Loucy (cell line): ENCODE measurements at regions not wholly inside any gene's neighbourhood (a gene's known extent, or its start where the extent isn't known, plus 50 kb on each side); places are given as distances from the start of the nearest gene placed in this dataset.

Source experiments
- H2AFZ ChIP-seq: fragments of 200-600 bp; sonication (generic); 2 replicates; pipeline ENCODE4 v1.6.0; 2016; ENCODE audit warnings: antibody characterized with exemption, mild to moderate bottlenecking, low read length, moderate library complexity
- H3F3A ChIP-seq: fragments of 200-600 bp; 2 replicates; pipeline ENCODE4 v1.6.0; 2016; ENCODE audit warnings: antibody characterized with exemption, low read depth, mild to moderate bottlenecking
- H3K27me3 ChIP-seq: fragments of 200-600 bp; sonication (generic); 2 replicates; pipeline ENCODE4 v1.6.1; 2014; ENCODE audit warnings: low read length, mild to moderate bottlenecking; ENCODE audit not compliant: insufficient read depth, poor library complexity, severe bottlenecking
- H3K36me3 ChIP-seq: fragments of 200-600 bp; sonication (generic); 2 replicates; pipeline ENCODE4 v1.6.1; 2016; ENCODE audit warnings: low read length; ENCODE audit not compliant: insufficient read depth
- H3K4me1 ChIP-seq: fragments of 200-600 bp; sonication (generic); 2 replicates; pipeline ENCODE4 v1.5.1; 2014; ENCODE audit warnings: low read length, mild to moderate bottlenecking; ENCODE audit not compliant: insufficient read depth, poor library complexity, severe bottlenecking
- H3K4me2 ChIP-seq: fragments of 200-600 bp; sonication (generic); 2 replicates; pipeline ENCODE4 v1.6.0; 2014; ENCODE audit warnings: antibody characterized with exemption, low read length, low read depth, mild to moderate bottlenecking; ENCODE audit not compliant: poor library complexity, severe bottlenecking
- H3K4me3 ChIP-seq: fragments of 200-600 bp; sonication (generic); 2 replicates; pipeline ENCODE4 v1.5.1; 2014; ENCODE audit warnings: low read length, mild to moderate bottlenecking, mixed read lengths; ENCODE audit not compliant: poor library complexity, severe bottlenecking
- H3K79me2 ChIP-seq: fragments of 200-600 bp; sonication (generic); 2 replicates; pipeline ENCODE4 v1.6.1; 2014; ENCODE audit warnings: low read length; ENCODE audit not compliant: insufficient read depth
- H3K9ac ChIP-seq: fragments of 200-600 bp; sonication (generic); 2 replicates; pipeline ENCODE4 v1.6.0; 2014; ENCODE audit warnings: mild to moderate bottlenecking, low read depth, low read length, moderate library complexity; ENCODE audit not compliant: poor library complexity, severe bottlenecking
- H3K9me2 ChIP-seq: fragments of 200-600 bp; sonication (generic); replicated peaks from 2 replicates; pipeline ENCODE4 v1.6.1; 2016; ENCODE audit warnings: low read depth, low read length, mixed read lengths
- H3K9me3 ChIP-seq: fragments of 200-600 bp; sonication (generic); 2 replicates; pipeline ENCODE4 v1.6.1; 2014; ENCODE audit warnings: mild to moderate bottlenecking, antibody characterized with exemption, low read length, low read depth; ENCODE audit not compliant: insufficient read depth
- H4K20me1 ChIP-seq: fragments of 200-600 bp; sonication (generic); 2 replicates; pipeline ENCODE4 v1.6.0; 2014; ENCODE audit warnings: antibody characterized with exemption, low read length, mild to moderate bottlenecking; ENCODE audit not compliant: insufficient read depth, poor library complexity, severe bottlenecking
- EZH2phosphoT487 ChIP-seq: fragments of 200-600 bp; IDR thresholded peaks from 2 replicates; pipeline ENCODE4 v1.6.1; 2018; ENCODE audit warnings: antibody characterized with exemption, mild to moderate bottlenecking, moderate library complexity, borderline replicate concordance
- TF ChIP-seq, protein P1 (sequence below): fragments of 200-600 bp; sonication (generic); conservative IDR thresholded peaks from 2 replicates; pipeline ENCODE4 v1.5.1; 2014; ENCODE audit warnings: mild to moderate bottlenecking, antibody characterized with exemption, low read length

DNA sequence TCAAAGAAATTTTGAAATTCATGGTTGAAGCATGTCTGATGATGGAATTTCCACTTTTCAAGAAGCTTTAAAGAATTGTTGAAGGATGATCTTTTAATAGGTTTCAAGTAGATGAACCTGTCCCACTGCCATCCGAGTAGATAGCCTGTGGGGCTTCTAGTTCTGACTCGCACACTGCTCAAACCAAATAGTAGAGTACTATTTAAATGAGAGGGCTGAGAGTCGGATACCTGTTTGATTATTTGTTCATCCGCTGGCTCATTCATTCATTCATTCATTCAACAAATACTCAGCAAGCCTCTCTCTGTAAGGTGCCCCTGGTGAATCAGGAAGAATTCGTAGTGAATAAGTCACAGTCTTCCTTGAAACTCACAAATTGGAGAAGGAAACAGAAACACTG is 108.2 kb upstream of the IRX5 start:
- Histone ChIP-seq H3K4me1 (no peaks in the 10 kb centered on the region), H3K9ac (no peak overlapping the region), H2AFZ (no peak overlapping the region), H3K4me3 (no peak overlapping the region), H3K36me3 (no peaks in the 10 kb centered on the region), H4K20me1 (no peaks in the 10 kb centered on the region), H3K9me3 (peaks cover 4% of the 10 kb centered on the region; the same call in 1 of the 2 replicates), H3K4me2 (no peak overlapping the region), H3K79me2 (no peaks in the 10 kb centered on the region), H3F3A (no peaks in the 10 kb centered on the region), H3K27me3 (no peaks in the 10 kb centered on the region), H3K9me2 (no peaks in the 10 kb centered on the region)
- TF ChIP-seq EZH2phosphoT487: no peak
- TF ChIP-seq, protein P1, sequence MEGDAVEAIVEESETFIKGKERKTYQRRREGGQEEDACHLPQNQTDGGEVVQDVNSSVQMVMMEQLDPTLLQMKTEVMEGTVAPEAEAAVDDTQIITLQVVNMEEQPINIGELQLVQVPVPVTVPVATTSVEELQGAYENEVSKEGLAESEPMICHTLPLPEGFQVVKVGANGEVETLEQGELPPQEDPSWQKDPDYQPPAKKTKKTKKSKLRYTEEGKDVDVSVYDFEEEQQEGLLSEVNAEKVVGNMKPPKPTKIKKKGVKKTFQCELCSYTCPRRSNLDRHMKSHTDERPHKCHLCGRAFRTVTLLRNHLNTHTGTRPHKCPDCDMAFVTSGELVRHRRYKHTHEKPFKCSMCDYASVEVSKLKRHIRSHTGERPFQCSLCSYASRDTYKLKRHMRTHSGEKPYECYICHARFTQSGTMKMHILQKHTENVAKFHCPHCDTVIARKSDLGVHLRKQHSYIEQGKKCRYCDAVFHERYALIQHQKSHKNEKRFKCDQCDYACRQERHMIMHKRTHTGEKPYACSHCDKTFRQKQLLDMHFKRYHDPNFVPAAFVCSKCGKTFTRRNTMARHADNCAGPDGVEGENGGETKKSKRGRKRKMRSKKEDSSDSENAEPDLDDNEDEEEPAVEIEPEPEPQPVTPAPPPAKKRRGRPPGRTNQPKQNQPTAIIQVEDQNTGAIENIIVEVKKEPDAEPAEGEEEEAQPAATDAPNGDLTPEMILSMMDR: no peak

DNA sequence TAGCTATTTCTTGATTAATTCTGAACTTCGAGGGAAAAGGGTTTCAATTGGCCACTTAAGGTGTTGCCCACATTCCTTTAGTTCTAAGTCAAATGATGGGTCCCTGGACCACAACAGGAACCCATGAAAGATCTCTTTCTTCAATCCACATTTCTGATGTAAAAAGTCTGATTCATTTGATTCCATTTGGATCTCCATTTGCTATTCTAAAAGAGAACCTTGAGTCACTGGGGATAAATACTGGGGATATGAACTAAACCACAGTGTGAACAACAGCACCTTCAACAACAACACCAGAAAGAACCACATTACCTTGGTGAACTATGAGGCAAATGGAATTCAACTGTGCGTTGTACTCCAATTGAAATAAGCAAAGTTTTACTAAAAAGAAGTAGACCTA is 108.9 kb upstream of the IRX5 start:
- TF ChIP-seq, protein P1: no peak
- TF ChIP-seq EZH2phosphoT487: no peak
- Histone ChIP-seq H3F3A (no peaks in the 10 kb centered on the region), H3K9ac (no peak overlapping the region), H3K9me2 (no peaks in the 10 kb centered on the region), H2AFZ (no peak overlapping the region), H3K9me3 (peaks cover 4% of the 10 kb centered on the region; the same call in 1 of the 2 replicates), H3K4me2 (no peak overlapping the region), H3K4me1 (no peaks in the 10 kb centered on the region), H3K36me3 (no peaks in the 10 kb centered on the region), H3K27me3 (no peaks in the 10 kb centered on the region), H4K20me1 (no peaks in the 10 kb centered on the region), H3K4me3 (no peak overlapping the region), H3K79me2 (no peaks in the 10 kb centered on the region)

DNA sequence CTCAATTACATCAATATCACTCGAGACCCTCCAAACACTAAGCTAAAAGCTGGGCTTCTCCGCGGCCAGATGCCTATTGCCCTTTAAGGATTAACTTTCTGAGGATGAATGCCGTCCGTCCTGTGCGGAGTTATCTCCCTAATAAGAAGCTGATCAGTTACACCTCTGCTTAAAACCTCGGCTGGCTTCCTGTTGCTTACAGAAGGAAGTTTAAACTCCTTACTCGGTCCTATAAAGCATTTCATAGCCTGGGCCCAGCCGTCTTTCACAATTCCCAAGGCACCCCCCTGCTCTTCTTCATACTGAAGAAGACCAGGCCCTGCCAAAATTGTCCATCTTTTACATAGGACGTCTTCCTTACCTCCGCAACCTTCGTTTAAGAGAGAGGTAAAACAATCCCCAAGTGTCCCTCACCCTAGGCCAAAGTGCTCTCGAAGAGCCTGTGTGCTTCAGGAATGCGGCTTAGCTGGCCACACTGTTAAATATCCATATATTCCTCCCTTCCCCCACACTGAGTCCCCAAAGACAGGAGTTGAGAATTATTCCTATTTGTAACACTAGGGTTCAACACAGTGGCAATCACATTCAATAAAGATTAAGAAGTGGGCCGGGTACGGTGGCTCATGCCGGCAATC is 112.6 kb upstream of the IRX5 start:
- Histone ChIP-seq H3K4me3 (no peak overlapping the region), H3K9me3 (no peaks in the 10 kb centered on the region), H3K4me2 (no peak overlapping the region), H3K36me3 (no peaks in the 10 kb centered on the region), H4K20me1 (no peaks in the 10 kb centered on the region), H3K27me3 (no peaks in the 10 kb centered on the region), H3K9ac (no peak overlapping the region), H3K4me1 (no peaks in the 10 kb centered on the region), H3K79me2 (no peaks in the 10 kb centered on the region), H3F3A (no peaks in the 10 kb centered on the region), H3K9me2 (no peaks in the 10 kb centered on the region), H2AFZ (no peak overlapping the region)
- TF ChIP-seq, protein P1: no peak
- no peak for TF ChIP-seq EZH2phosphoT487
